ENCODE measurements at regions not wholly inside any gene's neighbourhood (a gene's known extent, or its start where the extent isn't known, plus 50 kb on each side); places are given as distances from the start of the nearest gene placed in this dataset.

- DNase-seq (ENCODE audit: low spot score), result peak; percentile 38
These were observed 532.7 kb upstream of the POU3F3 start for GRCh38 chr2:104321116-104321795.

GRCh38 chr2:104321796-104322349, 532.0 kb upstream of the POU3F3 start:
- no peak for DNase-seq (ENCODE audit: low spot score)

GRCh38 chr2:104332731-104333130, 521.2 kb upstream of the POU3F3 start:
- DNase-seq (ENCODE audit: low spot score), result peak; percentile 22

- DNase-seq (ENCODE audit: low spot score), result no peak
These were observed 516.0 kb upstream of the POU3F3 start for GRCh38 chr2:104337869-104338268.

GRCh38 chr2:104340162-104340561, 513.8 kb upstream of the POU3F3 start:
- no peak for DNase-seq (ENCODE audit: low spot score)

- no peak for DNase-seq (ENCODE audit: low spot score)
These were observed 512.8 kb upstream of the POU3F3 start for GRCh38 chr2:104340879-104341828.

- no peak for DNase-seq (ENCODE audit: low spot score)
These were observed 509.6 kb upstream of the POU3F3 start for GRCh38 chr2:104344306-104344705.

GRCh38 chr2:104344985-104345384, 508.9 kb upstream of the POU3F3 start:
- DNase-seq (ENCODE audit: low spot score), result no peak

GRCh38 chr2:104358122-104358521, 495.8 kb upstream of the POU3F3 start:
- DNase-seq (ENCODE audit: low spot score), result no peak

GRCh38 chr2:104361414-104361813, 492.5 kb upstream of the POU3F3 start:
- DNase-seq (ENCODE audit: low spot score), result no peak

- no peak for DNase-seq (ENCODE audit: low spot score)
These were observed 485.8 kb upstream of the POU3F3 start for GRCh38 chr2:104368089-104368488.

- DNase-seq (ENCODE audit: low spot score), result no peak
These were observed 482.7 kb upstream of the POU3F3 start for GRCh38 chr2:104371087-104371781.

GRCh38 chr2:104375206-104375605, 478.7 kb upstream of the POU3F3 start:
- DNase-seq (ENCODE audit: low spot score), result no peak

- DNase-seq (ENCODE audit: low spot score), result peak; percentile 92
These were observed 475.0 kb upstream of the POU3F3 start for GRCh38 chr2:104378853-104379374.

GRCh38 chr2:104384961-104385360, 469.0 kb upstream of the POU3F3 start:
- no peak for DNase-seq (ENCODE audit: low spot score)

- no peak for DNase-seq (ENCODE audit: low spot score)
These were observed 468.2 kb upstream of the POU3F3 start for GRCh38 chr2:104385743-104386142.

GRCh38 chr2:104388296-104388695, 465.6 kb upstream of the POU3F3 start:
- no peak for DNase-seq (ENCODE audit: low spot score)

GRCh38 chr2:104402825-104403224, 451.1 kb upstream of the POU3F3 start:
- DNase-seq (ENCODE audit: low spot score), result no peak

- no peak for DNase-seq (ENCODE audit: low spot score)
These were observed 449.4 kb upstream of the POU3F3 start for GRCh38 chr2:104404526-104404925.

GRCh38 chr2:104405623-104406022, 448.3 kb upstream of the POU3F3 start:
- no peak for DNase-seq (ENCODE audit: low spot score)

- peak; percentile 82 for DNase-seq (ENCODE audit: low spot score)
These were observed 447.6 kb upstream of the POU3F3 start for GRCh38 chr2:104406261-104406726.

GRCh38 chr2:104407641-104408040, 446.3 kb upstream of the POU3F3 start:
- DNase-seq (ENCODE audit: low spot score), result no peak
